ENCODE measurements at regions not wholly inside any gene's neighbourhood (a gene's known extent, or its start where the extent isn't known, plus 50 kb on each side); places are given as distances from the start of the nearest gene placed in this dataset.
A peak's percentile ranks its signal among the peaks of the same experiment; 100 is the strongest.

GRCh38 chr4:23241408-23241807, 548.7 kb downstream of the GBA3 start:
- DNase-seq (ENCODE audit: low read depth in 2 of 2): no peak
- Histone ChIP-seq H3K27ac (ENCODE audit: insufficient read depth, low read length) (no peak overlapping the region), H2AFZ (ENCODE audit: low read length) (no peak overlapping the region), H3K9ac (ENCODE audit: insufficient read depth, low read length) (no peak overlapping the region), H3K36me3 (ENCODE audit: control insufficient read depth, insufficient read depth, low read length) (no peaks in the 10 kb centered on the region), H3K27me3 (ENCODE audit: control insufficient read depth, insufficient read depth, low read length) (no peaks in the 10 kb centered on the region), H3K79me2 (ENCODE audit: control insufficient read depth, insufficient read depth, low read length) (no peaks in the 10 kb centered on the region), H3K4me2 (ENCODE audit: extremely low read depth, insufficient read depth, low read length) (no peak overlapping the region), H3K4me3 (replicated peaks in 1 of 4; ENCODE audit: control extremely low read depth in 1 of 4, insufficient read depth in 1 of 4, low read depth in 3 of 4, low read length in 4 of 4) (no peak overlapping the region), H3K9me3 (ENCODE audit: control insufficient read depth, insufficient read depth, low read depth, low read length) (no peaks in the 10 kb centered on the region), H3K4me1 (ENCODE audit: control insufficient read depth, extremely low read depth, insufficient read depth, low read length) (no peaks in the 10 kb centered on the region), H4K20me1 (ENCODE audit: control insufficient read depth, extremely low read depth, insufficient read depth, low read length) (no peaks in the 10 kb centered on the region)
- no peak for TF ChIP-seq EZH2 (IDR thresholded peaks at IDR 0.05; ENCODE audit: low read length, missing control alignments)
- no peak for TF ChIP-seq CTCF (conservative IDR thresholded peaks at IDR 0.05 in 1 of 2, IDR thresholded peaks at IDR 0.05 in 1 of 2; ENCODE audit: low read depth in 1 of 2, low read length in 2 of 2)

- H3K4me1 ChIP-seq (ENCODE audit: control insufficient read depth, extremely low read depth, insufficient read depth, low read length): no peaks in the 10 kb centered on the region
These were observed 546.1 kb downstream of the GBA3 start for GRCh38 chr4:23238848-23239247.

GRCh38 chr4:23237771-23238170, 545.0 kb downstream of the GBA3 start:
- peak in 1 of 2 donors; percentile 82 for DNase-seq (ENCODE audit: low read depth in 2 of 2)
- no peaks in the 10 kb centered on the region for H3K79me2 ChIP-seq (ENCODE audit: control insufficient read depth, insufficient read depth, low read length)
- H3K9me3 ChIP-seq (ENCODE audit: control insufficient read depth, insufficient read depth, low read depth, low read length): no peaks in the 10 kb centered on the region
- no peak for TF ChIP-seq CTCF (conservative IDR thresholded peaks at IDR 0.05 in 1 of 2, IDR thresholded peaks at IDR 0.05 in 1 of 2; ENCODE audit: low read depth in 1 of 2, low read length in 2 of 2)
- no peak for TF ChIP-seq EZH2 (IDR thresholded peaks at IDR 0.05; ENCODE audit: low read length, missing control alignments)
- H4K20me1 ChIP-seq (ENCODE audit: control insufficient read depth, extremely low read depth, insufficient read depth, low read length): no peaks in the 10 kb centered on the region
- H3K36me3 ChIP-seq (ENCODE audit: control insufficient read depth, insufficient read depth, low read length): no peaks in the 10 kb centered on the region
- no peak overlapping the region for H2AFZ ChIP-seq (ENCODE audit: low read length)
- no peak overlapping the region for H3K4me3 ChIP-seq (replicated peaks in 1 of 4; ENCODE audit: control extremely low read depth in 1 of 4, insufficient read depth in 1 of 4, low read depth in 3 of 4, low read length in 4 of 4)
- H3K27me3 ChIP-seq (ENCODE audit: control insufficient read depth, insufficient read depth, low read length): no peaks in the 10 kb centered on the region
- H3K4me2 ChIP-seq (ENCODE audit: extremely low read depth, insufficient read depth, low read length): no peak overlapping the region
- H3K27ac ChIP-seq (ENCODE audit: insufficient read depth, low read length): no peak overlapping the region
- H3K9ac ChIP-seq (ENCODE audit: insufficient read depth, low read length): no peak overlapping the region
- no peaks in the 10 kb centered on the region for H3K4me1 ChIP-seq (ENCODE audit: control insufficient read depth, extremely low read depth, insufficient read depth, low read length)

More at GRCh38 chr4:23238848-23239247, 546.1 kb downstream of the GBA3 start:
- H3K9me3 ChIP-seq (ENCODE audit: control insufficient read depth, insufficient read depth, low read depth, low read length): no peaks in the 10 kb centered on the region
- H3K9ac ChIP-seq (ENCODE audit: insufficient read depth, low read length): no peak overlapping the region
- no peaks in the 10 kb centered on the region for H3K79me2 ChIP-seq (ENCODE audit: control insufficient read depth, insufficient read depth, low read length)
- no peaks in the 10 kb centered on the region for H3K36me3 ChIP-seq (ENCODE audit: control insufficient read depth, insufficient read depth, low read length)
- H4K20me1 ChIP-seq (ENCODE audit: control insufficient read depth, extremely low read depth, insufficient read depth, low read length): no peaks in the 10 kb centered on the region
- H3K4me3 ChIP-seq (replicated peaks in 1 of 4; ENCODE audit: control extremely low read depth in 1 of 4, insufficient read depth in 1 of 4, low read depth in 3 of 4, low read length in 4 of 4): no peak overlapping the region
- no peak for DNase-seq (ENCODE audit: low read depth in 2 of 2)
- no peaks in the 10 kb centered on the region for H3K27me3 ChIP-seq (ENCODE audit: control insufficient read depth, insufficient read depth, low read length)
- no peak overlapping the region for H3K4me2 ChIP-seq (ENCODE audit: extremely low read depth, insufficient read depth, low read length)
- H3K27ac ChIP-seq (ENCODE audit: insufficient read depth, low read length): no peak overlapping the region
- no peak for TF ChIP-seq EZH2 (IDR thresholded peaks at IDR 0.05; ENCODE audit: low read length, missing control alignments)
- no peak for TF ChIP-seq CTCF (conservative IDR thresholded peaks at IDR 0.05 in 1 of 2, IDR thresholded peaks at IDR 0.05 in 1 of 2; ENCODE audit: low read depth in 1 of 2, low read length in 2 of 2)
- H2AFZ ChIP-seq (ENCODE audit: low read length): no peak overlapping the region

Data from fibroblast of lung (primary cell).